ENCODE measurements at regions not wholly inside any gene's neighbourhood (a gene's known extent, or its start where the extent isn't known, plus 50 kb on each side); places are given as distances from the start of the nearest gene placed in this dataset.

DNA sequence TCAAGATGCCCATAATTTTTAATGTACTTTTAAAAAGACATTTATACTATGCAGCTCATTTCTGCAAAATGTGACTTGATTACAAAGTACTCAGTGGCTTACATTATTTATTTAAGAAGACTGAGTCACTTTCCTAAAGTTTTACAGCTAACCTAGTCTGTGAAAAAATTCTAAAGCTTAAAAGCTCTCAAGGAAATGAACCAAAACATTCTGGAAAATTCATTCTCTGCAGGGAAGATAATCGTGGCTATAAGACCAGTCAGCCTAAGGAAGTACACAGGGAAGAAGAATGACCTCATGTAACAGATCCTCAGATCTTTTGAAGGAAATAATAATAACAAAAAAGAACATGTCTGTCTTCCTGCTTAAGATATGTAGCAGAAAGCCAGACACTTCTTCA, 232.1 kb upstream of the STK17B start:
- no peak for ATAC-seq

DNA sequence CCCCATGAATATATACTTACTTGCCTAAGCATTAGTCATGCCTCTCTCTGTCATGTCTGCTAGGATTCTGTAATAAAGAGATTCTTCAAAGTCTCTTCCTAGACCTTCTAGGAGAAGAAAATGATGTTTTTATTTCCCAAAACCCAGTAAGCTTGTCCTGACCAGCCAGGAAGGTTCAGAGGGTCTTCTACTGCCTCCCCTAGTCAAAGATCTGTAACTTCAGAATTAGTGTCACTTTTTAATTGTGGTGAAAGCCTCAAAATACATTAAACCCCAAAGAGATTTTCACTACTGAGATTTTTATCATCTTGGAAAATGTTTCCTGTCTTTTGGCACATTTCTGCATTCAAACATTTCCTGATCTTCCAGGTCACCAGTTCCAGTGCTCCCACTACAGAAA, 232.9 kb upstream of the STK17B start:
- no peak for ATAC-seq

DNA sequence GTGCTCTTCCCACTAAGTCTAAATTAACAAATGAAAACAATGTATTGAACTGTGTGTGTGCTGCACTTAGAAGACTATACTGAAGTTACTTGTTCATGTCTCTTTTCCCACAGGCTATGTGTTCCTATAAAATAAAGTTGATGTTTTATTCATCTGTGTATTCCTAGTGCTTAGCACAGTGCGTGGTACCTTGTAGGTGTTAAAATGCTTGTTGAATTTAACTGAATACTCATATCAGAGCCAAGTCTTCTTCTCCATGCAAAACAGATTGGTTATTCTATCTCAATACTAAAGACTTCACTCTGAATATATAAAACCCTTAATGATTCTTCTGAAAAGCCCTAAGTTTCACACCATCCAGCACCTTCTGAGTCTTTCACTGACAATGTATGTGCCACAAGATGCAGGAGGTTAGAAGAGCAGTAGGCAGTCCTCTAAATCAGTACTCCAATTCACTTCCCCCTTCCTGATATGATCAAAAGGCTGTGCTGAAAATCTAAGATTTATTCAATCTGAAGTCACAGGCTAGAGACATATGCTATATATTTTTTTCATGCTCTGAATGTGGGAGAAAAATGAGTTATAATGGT, 231.7 kb upstream of the CCDC150 start:
- no peak for ATAC-seq

DNA sequence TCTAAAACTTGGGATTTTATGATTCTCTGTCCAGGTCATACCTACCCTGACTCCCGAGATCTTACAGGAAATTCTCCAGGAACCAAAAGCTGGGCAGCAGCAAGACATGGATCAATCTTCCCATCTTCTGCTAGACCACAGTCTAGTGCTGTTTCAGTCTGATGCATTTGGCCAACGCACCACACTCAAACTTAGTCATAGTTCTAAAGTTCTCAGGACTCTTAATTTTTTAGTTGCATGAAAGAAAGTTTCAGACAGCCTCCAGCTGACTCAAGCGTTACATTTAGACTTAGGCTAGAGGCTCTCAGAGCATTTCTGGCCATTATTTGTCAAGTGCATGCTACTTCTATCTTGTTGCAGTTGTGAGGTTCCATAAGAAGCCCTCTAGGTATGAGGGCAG, 230.1 kb upstream of the CCDC150 start:
- ATAC-seq = no peak

DNA sequence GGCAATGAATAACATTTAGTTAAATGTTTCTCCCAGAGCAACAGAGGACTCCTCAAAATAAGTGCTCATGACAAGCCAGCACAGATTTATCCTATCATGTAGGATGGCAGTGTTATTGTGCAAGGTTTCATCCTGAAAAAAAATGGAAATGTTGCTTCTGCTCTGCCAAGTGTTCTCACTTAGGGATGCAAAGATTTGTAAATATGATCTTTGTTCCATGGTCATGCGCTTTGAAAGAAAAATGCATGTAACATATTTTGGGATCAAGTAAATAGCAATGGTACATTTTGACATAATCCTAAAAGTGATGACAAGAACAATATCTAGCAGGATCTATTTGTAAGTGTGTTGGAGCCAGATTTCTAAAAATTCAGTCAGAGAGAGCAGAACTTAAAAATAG, 229.5 kb upstream of the CCDC150 start:
- ATAC-seq = no peak

DNA sequence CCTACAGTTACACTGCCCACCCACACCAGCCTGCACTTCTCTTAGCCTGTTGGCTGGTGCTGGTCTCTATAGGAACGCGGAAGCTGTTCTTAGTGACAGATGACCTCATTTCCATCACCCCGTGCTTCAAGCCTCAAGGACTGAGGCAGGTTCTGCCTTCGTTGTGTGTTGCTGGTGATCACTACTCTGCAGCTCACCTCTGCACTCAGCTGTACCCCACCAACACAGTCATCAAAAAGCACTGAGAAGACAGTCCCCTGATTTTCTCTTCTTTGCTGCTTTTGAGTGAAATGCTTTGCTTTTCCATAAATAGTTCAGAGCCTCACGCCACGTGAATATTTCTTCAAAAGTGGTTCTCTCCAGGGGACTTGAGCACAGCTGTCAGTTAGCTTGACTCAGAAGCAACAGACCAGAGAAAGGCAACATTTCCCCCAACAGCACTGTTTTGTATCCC, 225.7 kb upstream of the CCDC150 start:
- ATAC-seq = no peak

DNA sequence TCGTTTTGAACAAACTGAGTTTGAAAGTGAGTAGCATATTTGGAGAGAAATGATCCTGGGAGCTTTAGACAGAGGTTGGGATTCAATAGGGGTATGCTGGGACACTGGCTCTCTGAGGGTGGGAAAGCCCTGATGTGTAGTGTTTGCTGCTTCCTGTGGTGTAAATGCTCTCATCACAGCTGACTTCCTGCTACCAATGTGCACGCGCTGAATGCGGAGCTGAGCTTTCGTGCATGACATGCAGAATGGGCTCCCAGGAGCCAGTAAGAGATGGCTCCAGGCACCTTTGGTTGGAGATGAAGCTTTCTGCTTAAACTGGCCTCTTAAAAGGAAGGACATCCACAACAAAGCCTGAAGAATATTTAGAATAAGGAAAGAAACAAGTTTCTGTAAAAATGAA, 224.1 kb upstream of the CCDC150 start:
- peak in 1 of 2 donors; percentile 44 for ATAC-seq

DNA sequence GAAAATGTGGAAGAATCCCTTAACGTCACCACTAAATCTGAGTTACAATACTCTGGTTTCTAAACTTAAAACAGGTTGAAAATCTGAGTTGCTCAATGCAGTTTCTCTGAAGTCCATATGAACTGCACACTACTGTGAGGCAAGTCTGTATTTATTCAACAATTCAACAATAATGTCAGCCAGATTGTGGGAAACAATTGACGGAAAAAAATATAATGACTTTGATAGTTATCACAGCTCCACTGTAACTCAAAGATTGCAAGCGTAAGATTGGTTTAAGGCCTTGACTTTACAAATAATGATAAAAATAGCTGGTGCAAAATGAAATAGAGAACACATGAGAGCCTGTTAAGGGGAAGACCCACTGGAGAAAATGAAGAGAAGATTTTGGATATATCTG, 219.4 kb upstream of the CCDC150 start:
- ATAC-seq = no peak

DNA sequence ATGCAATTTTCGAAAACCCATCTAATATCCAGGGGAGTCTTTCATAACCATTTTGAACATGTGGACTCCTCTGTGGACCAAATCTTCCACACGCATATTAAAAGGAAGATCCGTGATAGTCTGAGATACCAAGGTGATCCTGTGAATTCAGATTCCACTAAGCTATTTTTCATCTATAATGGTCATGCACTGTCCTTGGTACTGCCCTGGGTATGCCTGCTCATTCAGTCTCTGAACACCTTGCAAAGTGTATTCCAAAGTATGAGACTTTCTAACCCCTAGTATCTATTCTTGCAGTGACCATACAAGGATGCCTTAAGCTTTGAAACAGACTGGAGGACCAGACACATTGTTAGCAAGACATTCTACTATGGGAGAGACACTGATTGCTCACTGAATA, 217.6 kb upstream of the CCDC150 start:
- no peak for ATAC-seq

DNA sequence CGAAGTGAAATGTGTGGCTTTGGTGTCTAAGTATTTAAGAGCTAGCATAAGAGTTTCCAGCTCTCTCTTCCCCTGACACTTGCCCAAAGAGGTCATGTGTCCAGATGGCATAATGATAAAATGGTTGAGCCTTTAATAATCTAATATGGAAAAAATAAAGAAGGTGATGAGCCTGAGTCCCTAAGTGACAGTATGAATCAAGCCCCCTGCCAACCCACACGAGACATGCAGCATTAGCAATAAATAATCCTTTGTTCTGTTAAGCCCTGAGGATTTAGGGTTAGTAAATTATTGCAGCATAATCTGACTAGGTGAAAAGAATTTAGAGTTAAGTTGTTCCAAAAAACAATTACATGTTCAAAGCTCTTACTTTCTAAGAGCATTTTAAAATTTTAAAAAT, 217.2 kb upstream of the CCDC150 start:
- ATAC-seq = no peak

DNA sequence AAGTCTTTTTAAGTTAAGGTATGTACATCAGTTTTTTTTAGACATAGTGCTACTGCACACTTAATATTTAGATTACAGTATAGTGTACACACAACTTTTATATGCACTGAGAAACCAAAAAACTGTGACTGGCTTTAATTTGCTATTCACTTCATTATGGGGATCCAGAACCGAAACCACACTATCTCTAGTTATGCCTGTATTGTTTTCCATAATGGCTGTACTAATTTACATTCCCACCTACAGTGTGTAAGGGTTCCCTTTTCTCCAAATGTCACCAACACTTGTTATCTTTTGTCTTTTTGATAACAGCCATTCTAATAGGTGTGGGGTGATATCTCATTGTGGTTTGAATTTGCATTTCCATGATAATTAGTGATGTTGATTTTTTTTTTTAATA, 213.4 kb upstream of the CCDC150 start:
- no peak for ATAC-seq

DNA sequence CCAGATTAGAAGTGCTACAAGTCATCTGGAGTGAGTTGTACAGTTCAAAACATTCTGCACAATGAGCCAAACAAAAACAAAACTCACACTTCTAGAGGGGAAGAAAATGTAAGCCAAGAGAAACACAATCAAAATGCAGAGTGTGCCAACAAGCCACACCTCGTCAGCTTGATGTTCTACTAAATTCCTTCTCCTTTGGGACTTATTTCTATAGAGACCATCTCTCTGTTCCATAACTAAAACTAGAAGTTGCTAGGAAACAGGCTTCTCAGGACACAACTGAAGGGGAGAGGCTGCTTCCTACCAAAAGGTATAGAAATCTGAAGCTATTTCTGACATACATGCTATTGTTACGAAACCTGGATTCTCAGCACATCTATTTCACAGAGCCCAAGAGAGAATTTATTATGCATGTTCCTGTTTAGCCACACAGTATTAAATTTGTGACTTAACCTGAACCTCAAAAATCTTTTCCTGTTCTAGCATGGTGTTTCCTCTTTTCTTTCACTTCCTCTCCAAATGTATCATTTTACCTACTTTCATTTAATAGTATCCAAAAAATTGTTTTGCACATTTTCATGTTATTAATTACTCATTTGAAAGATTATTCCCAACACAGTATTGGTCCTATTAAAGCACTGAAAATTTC, 211.4 kb upstream of the CCDC150 start:
- no peak for ATAC-seq

DNA sequence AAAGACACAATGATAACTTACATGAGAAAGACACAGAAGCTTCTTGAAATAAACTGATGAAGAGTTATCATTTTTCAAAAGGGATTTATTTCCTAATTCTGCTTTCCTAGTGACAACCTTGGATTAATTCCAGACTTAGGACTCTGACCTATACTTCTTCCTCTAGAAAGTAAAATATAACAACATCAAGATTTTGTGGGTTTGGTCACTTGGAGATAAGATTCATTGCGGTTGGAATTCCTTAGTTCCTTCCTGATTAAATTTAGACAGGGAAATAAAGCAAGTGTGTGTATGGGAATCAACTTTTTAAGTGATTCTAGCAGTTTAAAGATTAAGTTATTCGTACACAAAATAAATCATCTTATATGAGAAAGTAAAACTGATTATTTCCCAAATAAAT, 208.4 kb upstream of the CCDC150 start:
- no peak for ATAC-seq

DNA sequence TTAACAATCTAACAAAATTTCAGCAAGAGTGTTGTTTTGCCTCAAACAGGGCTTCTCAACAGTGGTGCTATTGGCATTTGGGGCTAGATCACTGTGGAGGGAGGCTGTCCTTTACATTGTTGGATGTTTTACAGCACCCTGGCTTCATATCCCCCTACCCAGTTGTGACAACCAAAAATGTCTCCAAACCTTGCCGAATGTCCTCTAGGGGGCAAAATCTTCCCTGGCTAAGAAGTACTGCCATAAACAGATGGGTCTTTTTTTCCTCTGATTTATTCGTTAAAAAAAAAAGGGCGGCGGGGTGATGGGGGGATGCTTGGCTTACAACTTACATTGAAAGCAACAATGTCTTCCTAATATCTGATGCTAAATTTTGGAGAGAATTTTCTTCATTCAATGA, 207.6 kb upstream of the CCDC150 start:
- ATAC-seq = no peak

DNA sequence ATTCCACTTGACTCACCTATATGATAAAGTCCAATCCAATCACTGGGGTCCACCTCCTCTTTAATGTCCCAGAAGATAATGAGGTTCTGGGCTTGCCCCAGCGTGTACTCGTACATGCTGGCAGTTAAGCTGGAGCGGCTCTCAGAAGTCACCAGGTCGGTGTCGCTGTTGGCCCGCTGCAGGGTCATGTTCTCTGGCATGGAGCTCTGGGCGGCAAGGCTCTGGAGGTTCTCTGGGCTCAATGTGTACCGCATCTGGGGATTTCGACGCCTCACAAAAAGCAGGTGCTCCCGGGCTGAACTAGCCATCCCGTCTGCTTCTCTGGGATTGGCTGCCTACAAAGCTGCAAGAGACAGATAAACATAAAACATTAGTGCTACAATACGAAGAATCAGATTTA, 206.4 kb upstream of the CCDC150 start:
- ATAC-seq = no peak

DNA sequence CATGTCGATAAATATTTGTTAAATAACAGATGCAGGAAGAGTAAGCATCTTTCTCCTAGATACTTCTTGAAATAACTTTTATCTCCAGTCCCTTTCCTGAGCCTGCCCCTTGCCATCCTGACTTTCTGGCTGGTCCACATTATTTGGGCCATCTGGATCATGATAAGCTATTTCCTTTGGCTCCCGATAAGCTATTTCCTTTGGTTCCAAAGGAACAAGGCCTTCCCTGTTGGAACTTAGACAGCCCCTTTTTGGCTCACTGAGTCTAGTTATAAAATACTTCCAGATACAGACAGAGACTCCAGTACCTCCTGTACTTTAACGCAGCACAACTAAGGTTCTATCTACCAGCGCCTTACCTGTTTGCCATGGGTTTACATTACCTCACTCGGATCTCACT, 205.3 kb upstream of the CCDC150 start:
- ATAC-seq = no peak

DNA sequence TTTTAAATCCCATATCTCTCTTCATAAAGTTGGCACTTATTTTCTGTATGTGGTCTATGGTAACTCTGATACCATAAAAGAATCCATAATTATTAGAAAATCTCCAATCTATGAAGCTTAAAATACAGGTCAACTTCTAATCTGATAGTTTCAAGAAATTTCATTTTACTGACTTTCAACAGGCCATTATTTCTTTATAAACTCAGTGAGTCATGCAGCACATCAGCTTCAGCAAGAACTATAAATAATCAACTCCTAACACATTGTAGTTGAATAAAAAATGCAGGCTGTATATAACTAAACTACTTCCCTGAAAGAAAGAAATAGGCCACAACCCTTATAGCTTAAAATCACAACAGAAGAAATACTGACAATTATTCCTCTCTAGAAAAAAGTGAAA, 204.3 kb upstream of the CCDC150 start:
- ATAC-seq = no peak

DNA sequence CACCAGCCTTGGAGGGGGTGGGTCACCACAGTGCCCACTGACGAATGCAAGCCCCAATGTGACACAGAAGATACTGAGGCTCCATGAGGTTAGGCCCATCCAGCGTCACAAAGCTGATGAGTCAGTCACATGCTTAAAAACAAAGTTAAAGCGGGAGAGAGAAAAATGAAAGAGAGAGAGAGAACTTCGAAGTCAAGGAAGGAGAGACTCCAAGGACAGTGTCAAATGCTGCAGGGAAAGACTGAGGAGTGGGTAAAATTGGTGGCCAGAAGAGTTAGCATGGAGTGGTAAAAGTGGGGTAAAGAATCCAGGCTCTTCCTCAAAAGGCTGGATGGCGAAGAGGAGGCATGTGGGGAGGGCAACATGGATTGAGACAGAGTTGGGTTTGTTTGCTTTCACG, 201.9 kb upstream of the CCDC150 start:
- no peak for ATAC-seq

DNA sequence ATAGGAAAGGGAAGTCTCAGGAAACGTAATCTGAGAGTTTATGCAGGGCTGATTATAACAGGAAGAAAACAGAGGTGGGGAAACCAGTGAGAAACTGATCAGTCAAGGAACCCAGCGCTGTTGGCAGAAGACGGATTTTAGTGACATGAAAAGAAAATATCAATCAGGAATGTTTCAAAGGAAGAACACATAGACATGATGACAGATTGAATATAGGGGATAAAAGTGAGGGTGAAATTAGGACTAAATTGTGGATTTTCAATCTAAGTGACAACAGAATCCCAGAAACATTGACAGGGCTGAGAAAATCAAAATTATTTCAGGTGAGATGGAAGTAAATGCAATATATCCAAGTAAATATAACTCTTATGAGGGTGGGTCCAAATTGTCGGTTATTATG, 199.8 kb upstream of the CCDC150 start:
- no peak for ATAC-seq

DNA sequence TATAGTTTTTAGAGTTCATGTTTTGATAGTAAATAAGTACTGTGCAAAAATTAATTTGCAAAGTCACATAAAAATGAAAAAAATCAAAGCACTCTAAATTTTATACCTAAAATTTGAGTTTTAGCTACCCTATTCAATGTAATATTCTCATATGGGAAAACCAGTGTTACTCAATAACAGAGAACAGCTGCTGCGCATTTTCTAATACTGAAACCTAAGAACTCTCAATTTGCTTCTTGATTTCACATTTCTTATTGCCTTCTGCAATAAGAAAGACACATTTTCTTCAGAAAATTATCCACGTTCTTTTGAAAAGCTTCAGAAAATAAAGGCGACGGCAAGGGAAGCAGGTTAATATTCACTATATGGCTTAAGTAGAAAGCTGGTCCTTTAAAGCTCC, 199.1 kb upstream of the CCDC150 start:
- no peak for ATAC-seq

DNA sequence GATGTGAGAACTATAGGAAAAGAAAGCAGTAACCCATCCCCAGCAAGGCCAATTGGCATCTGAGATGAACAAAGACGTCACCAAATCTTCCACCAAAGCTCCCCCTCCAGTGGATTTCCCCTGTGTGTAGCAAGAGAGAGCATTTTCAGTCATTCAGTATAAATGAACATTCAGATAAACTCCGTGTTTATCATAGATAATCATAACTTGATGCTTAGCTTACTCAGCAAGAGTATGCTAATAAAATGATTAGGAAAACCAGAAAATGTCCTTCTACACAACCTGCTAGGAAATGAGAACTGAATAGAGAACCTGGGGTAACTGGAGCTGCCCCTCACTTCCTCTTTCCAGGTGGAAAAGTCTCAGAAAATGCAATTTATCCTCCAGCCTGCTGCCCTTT, 198.0 kb upstream of the CCDC150 start:
- no peak for ATAC-seq

DNA sequence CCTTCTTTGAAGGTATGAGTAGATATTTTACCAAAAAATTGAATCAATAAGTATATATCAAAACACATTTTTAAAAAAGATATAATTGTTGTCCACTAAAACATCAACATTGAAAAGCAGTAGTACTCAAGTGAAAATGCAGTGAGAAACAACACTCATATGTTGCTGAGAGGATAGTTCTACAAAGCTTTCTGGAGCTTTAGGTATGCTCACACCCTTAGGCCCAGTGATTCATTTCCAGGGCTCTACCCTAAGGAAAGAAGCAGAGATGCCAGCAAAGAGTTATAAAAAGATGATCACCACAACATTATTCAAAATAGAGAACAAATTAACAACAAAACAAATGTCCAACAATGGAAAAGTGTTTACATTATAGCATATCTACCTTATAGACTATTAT, 197.3 kb upstream of the CCDC150 start:
- no peak for ATAC-seq

DNA sequence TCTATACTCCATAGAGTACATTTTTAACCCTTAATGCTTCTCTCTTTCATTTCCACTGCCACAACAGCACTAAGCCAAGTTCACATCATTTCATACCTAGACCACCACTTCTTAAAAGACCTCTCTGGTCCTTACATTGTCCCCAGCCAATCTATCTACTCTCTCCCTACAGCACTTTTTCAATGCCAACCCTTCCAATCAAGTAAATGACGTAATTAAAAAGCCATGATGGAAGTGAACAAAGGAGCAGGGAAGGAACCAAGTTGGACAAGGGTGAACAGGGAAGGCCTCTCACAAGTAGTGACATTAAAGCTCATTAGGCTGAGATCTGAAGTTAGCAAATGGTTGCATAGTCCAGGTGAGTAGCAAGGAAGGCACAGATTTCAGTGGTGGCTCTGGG, 195.1 kb upstream of the CCDC150 start:
- ATAC-seq = no peak

DNA sequence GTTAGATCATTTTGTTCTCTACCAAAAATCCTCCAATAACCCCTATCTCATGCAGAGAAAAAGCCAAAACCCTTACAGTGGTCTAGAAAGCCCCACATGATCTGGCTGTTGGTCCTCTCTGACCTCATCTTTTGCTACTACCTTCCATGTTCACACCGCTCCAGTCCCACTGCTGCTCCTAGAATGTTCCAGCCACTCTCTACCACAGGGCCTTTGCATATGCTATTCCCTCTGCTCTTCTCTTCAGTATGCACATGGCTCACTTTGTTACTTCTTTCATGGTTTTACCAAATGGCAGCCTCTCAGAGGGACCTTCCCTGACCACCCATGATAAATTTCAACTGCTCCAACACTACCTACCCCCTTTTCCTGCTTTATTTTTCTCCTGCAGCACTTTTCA, 193.5 kb upstream of the CCDC150 start:
- no peak for ATAC-seq

DNA sequence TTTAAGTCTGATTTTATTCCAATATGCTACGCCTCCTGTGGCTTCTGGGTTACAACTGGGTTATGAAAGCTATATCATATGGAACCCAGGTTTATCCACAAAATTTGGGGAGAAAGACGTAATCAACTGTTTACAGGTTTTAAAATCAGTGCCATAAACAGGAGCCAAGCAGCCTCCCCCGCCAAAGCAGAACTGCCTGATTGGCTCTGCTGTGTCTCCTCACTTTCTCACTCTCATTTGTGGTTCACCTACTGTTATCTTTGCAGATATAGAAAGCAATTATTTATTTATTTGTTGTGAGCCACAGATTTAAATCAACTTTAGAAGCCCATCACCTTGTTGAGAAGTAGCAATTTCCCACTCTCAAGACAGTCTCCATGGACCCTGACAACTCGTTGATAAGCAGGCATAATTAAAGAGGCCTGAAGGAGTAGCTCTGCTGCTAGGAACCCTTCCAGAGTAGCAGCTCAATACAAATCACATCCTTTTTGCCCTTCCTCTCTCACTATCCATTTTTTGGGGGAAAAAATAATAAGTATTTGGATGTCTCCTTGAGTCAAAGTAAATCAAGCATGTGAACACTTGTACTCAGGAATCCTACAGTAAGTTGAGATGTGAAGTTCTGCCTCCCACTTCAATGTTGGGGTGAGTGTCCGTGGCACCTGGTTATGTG, 191.0 kb upstream of the CCDC150 start:
- no peak for ATAC-seq

Data from activated CD4-positive, CD25-positive, alpha-beta regulatory T cell treated with anti-CD3 and anti-CD28 coated beads, Interleukin-2, amount 50 U/mL, for 24 hours (primary cell).